HepG2 (cell line): ENCODE measurements at regions not wholly inside any gene's neighbourhood (a gene's known extent, or its start where the extent isn't known, plus 50 kb on each side); places are given as distances from the start of the nearest gene placed in this dataset.

Experiments
- AGO1 ChIP-seq: fragments of 200-400 bp; formaldehyde crosslinking; IDR thresholded peaks from 2 replicates; pipeline ENCODE4 v1.6.1; 2017; ENCODE audit warnings: mild to moderate bottlenecking, low read depth, low read length, moderate library complexity; ENCODE audit not compliant: poor library complexity, severe bottlenecking
- AHDC1 ChIP-seq: sonication (generic); formaldehyde crosslinking; IDR thresholded peaks from 2 replicates; pipeline ENCODE4 v1.5.1; 2020; ENCODE audit warnings: mild to moderate bottlenecking, missing genetic modification reagents, borderline replicate concordance
- AKAP8 ChIP-seq: sonication (generic); formaldehyde crosslinking; IDR thresholded peaks from 2 replicates; pipeline ENCODE4 v1.5.1; 2020; ENCODE audit warnings: mild to moderate bottlenecking, missing genetic modification reagents
- HBP1 ChIP-seq: IDR thresholded peaks from 2 replicates; pipeline ENCODE4 v1.6.1; 2016; ENCODE audit warnings: low read depth, control low read depth
- HDAC2 ChIP-seq: sonication (generic); formaldehyde crosslinking; IDR thresholded peaks from 2 replicates; pipeline ENCODE4 v1.4.0; 2020; ENCODE audit warnings: missing genetic modification reagents
- HNRNPH1 ChIP-seq: fragments of 200-400 bp; formaldehyde crosslinking; optimal IDR thresholded peaks from 2 replicates; pipeline ENCODE3; 2017; ENCODE audit warnings: mild to moderate bottlenecking, low read depth, low read length
- ISX ChIP-seq: sonication (generic); formaldehyde crosslinking; conservative IDR thresholded peaks from 2 replicates; pipeline ENCODE4 v1.5.0; 2020; ENCODE audit warnings: missing genetic modification reagents
- JUND ChIP-seq: sonication (generic); formaldehyde crosslinking; IDR thresholded peaks from 2 replicates; pipeline ENCODE4 v1.8.0; 2022; ENCODE audit warnings: mild to moderate bottlenecking, missing genetic modification reagents
- MIXL1 ChIP-seq: IDR thresholded peaks from 2 replicates; pipeline ENCODE4 v1.6.1; 2016
- NKX3-1 ChIP-seq: sonication (generic); formaldehyde crosslinking; IDR thresholded peaks from 2 replicates; pipeline ENCODE4 v1.5.0; 2020; ENCODE audit warnings: missing genetic modification reagents
- TEAD2 ChIP-seq: sonication (generic); formaldehyde crosslinking; IDR thresholded peaks from 2 replicates; pipeline ENCODE4 v1.9.0; 2021; ENCODE audit warnings: missing genetic modification reagents
- ZNF317 ChIP-seq: sonication (generic); formaldehyde crosslinking; IDR thresholded peaks from 2 replicates; pipeline ENCODE4 v1.5.0; 2020; ENCODE audit warnings: mild to moderate bottlenecking, missing genetic modification reagents
- ZNF329 ChIP-seq: sonication (generic); formaldehyde crosslinking; IDR thresholded peaks from 2 replicates; pipeline ENCODE4 v1.9.0; 2021; ENCODE audit warnings: low read depth, mild to moderate bottlenecking, missing genetic modification reagents
- ZNF543 ChIP-seq: sonication (generic); formaldehyde crosslinking; IDR thresholded peaks from 2 replicates; pipeline ENCODE4 v1.4.0; 2020; ENCODE audit warnings: mild to moderate bottlenecking, missing genetic modification reagents
- ZNF550 ChIP-seq: sonication (generic); formaldehyde crosslinking; IDR thresholded peaks from 2 replicates; pipeline ENCODE4 v1.4.0; 2020; ENCODE audit warnings: mild to moderate bottlenecking, missing genetic modification reagents, borderline replicate concordance
- ZSCAN5A ChIP-seq: sonication (generic); formaldehyde crosslinking; IDR thresholded peaks from 2 replicates; pipeline ENCODE4 v1.8.0; 2022; ENCODE audit warnings: mild to moderate bottlenecking, missing genetic modification reagents, borderline replicate concordance
- TF ChIP-seq, protein P1 (sequence below): sonication (generic); formaldehyde crosslinking; IDR thresholded peaks from 2 replicates; pipeline ENCODE4 v1.4.0; 2020; ENCODE audit warnings: mild to moderate bottlenecking, missing genetic modification reagents
- TF ChIP-seq, protein P2 (sequence below): sonication (generic); formaldehyde crosslinking; IDR thresholded peaks from 2 replicates; pipeline ENCODE4 v1.9.0; 2022; ENCODE audit warnings: missing genetic modification reagents, mild to moderate bottlenecking, borderline replicate concordance

DNA sequence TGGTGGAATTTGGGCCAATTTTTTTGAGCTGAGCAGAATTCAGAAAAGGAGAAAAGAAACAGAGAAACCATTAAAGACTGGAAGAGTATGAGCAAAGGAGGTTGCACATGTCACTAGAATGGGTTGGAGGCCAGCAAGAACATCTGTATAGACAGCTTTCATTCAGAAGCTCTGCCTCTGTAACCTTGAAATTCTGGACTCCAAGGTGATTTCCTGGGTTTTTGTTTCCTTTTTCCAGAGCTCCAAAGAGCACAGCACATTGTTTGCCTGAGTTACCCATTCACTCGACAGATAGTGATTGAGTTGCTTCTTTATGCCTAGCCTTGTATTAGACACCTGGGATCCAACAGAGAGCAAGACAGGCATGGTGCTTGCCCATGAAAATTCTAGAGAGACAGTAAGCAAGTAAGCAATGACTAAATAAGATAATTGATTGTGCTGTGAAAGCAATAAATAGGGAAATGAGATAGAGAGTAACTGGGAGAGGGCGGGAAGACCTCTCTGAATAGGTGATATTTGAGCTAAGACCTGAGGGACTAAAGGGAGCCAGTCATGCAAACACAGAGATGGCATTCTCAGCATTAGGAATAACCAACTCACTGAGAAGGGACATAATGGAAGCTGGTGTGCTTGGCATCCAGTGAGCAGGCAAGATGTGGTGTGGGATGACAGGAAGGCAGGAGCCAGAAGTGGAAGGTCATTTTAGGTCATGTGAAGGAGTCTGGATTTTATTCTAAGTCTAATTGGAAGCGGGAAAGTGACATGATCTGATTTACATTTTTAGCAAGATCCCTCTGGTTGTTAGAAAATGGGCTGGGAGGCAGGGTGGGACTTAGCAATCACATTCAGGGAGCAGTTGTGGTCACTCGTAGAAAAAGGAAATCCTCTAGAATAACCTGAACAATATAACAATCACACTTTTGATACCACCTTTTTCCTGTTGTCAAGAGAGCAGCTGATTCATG lies 197.5 kb downstream of the HS3ST3A1 start (continued):
- TF ChIP-seq AHDC1 (CRISPR knock-in tag) = peak; percentile 89; the same call in 1 of the 2 replicates
- no peak for TF ChIP-seq HNRNPH1
- TF ChIP-seq AGO1 = no peak
- TF ChIP-seq HDAC2 (CRISPR knock-in tag) = peak; percentile 59; the same call in 1 of the 2 replicates
- TF ChIP-seq, protein P1, sequence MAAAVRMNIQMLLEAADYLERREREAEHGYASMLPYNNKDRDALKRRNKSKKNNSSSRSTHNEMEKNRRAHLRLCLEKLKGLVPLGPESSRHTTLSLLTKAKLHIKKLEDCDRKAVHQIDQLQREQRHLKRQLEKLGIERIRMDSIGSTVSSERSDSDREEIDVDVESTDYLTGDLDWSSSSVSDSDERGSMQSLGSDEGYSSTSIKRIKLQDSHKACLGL (CRISPR knock-in tag) = no peak
- no peak for TF ChIP-seq JUND
- no peak for TF ChIP-seq ISX (CRISPR knock-in tag)
- TF ChIP-seq, protein P2, sequence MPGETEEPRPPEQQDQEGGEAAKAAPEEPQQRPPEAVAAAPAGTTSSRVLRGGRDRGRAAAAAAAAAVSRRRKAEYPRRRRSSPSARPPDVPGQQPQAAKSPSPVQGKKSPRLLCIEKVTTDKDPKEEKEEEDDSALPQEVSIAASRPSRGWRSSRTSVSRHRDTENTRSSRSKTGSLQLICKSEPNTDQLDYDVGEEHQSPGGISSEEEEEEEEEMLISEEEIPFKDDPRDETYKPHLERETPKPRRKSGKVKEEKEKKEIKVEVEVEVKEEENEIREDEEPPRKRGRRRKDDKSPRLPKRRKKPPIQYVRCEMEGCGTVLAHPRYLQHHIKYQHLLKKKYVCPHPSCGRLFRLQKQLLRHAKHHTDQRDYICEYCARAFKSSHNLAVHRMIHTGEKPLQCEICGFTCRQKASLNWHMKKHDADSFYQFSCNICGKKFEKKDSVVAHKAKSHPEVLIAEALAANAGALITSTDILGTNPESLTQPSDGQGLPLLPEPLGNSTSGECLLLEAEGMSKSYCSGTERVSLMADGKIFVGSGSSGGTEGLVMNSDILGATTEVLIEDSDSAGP = no peak
- peak; percentile 46; the same call in 1 of the 2 replicates for TF ChIP-seq MIXL1 (CRISPR knock-in tag)
- no peak for TF ChIP-seq ZNF543 (CRISPR knock-in tag)
- TF ChIP-seq ZNF329 = no peak
- TF ChIP-seq ZNF317 (CRISPR knock-in tag) = 0 out of 2 replicates have a peak, but pooled peaks have one; percentile 62
- TF ChIP-seq NKX3-1 = 0 out of 2 replicates have a peak, but pooled peaks have one; percentile 20
- no peak for TF ChIP-seq ZNF550 (CRISPR knock-in tag)
- TF ChIP-seq TEAD2 = no peak
- TF ChIP-seq HBP1 (CRISPR knock-in tag) = 0 out of 2 replicates have a peak, but pooled peaks have one; percentile 26
- TF ChIP-seq ZSCAN5A (CRISPR knock-in tag) = peak; percentile 44; the same call in 1 of the 2 replicates
- 0 out of 2 replicates have a peak, but pooled peaks have one; percentile 21 for TF ChIP-seq AKAP8
